Activated CD4-positive, alpha-beta T cell treated with anti-CD3 and anti-CD28 coated beads, Interleukin-2, amount 10 ng/mL, durations not matched to agents 24 days and 14 days (primary cell): ENCODE measurements at regions not wholly inside any gene's neighbourhood (a gene's known extent, or its start where the extent isn't known, plus 50 kb on each side); places are given as distances from the start of the nearest gene placed in this dataset.
"Not testable (repeated sequence)": the region's sequence is repeated elsewhere in the genome, so short reads cannot be mapped to it uniquely, and the experiment has no call there.

Experiments
- DNase-seq: peaks from one replicate; pipeline ENCODE4 v3.0.0; 2022
- H3K27ac Mint-ChIP-seq: one replicate; pipeline ENCODE4 v1.8.0; 2022; ENCODE audit warnings: mild to moderate bottlenecking, mixed read lengths
- H3K27me3 Mint-ChIP-seq: one replicate; pipeline ENCODE4 v1.8.0; 2022; ENCODE audit warnings: mixed read lengths
- H3K36me3 Mint-ChIP-seq: one replicate; pipeline ENCODE4 v1.8.0; 2022; ENCODE audit warnings: low read depth, mild to moderate bottlenecking, mixed read lengths
- H3K4me1 Mint-ChIP-seq: one replicate; pipeline ENCODE4 v1.8.0; 2021; ENCODE audit warnings: mixed read lengths
- H3K4me3 Mint-ChIP-seq: one replicate; pipeline ENCODE4 v1.8.0; 2022; ENCODE audit warnings: mild to moderate bottlenecking, moderate library complexity, mixed read lengths
- H3K9me3 Mint-ChIP-seq: one replicate; pipeline ENCODE4 v1.8.0; 2021; ENCODE audit warnings: mixed read lengths
- intact Hi-C: fragments of 100-400 bp; cut with micrococcal nuclease; formaldehyde crosslinking; loops from one replicate; pipeline ENCODE4 v1.15.1; 2023

DNA sequence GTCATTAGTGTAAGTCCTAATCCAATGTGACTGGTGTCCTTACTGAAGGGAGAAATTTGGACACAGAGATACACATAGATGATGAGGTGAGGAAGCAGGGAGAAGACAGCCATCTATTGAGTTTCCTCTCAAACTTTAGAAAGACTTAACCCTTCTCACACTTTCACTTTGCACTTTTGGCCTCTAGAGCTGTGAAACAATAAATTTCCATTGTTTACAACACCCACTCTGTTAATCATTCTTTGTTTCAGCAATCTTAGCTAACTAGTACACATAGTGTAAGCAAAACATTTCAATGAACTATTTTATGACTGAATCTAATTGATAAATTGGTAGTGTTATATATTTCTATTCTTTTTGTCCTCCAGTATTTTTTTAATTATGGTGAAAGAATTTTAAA, 1092.8 kb upstream of the POT1 start:
- Mint-ChIP-seq H3K27ac (no peak overlapping the region), H3K27me3 (no peaks in the 10 kb centered on the region), H3K36me3 (no peaks in the 10 kb centered on the region), H3K4me1 (no peaks in the 10 kb centered on the region), H3K4me3 (no peak overlapping the region), H3K9me3 (no peaks in the 10 kb centered on the region)
- DNase-seq, result no peak
- intact Hi-C loops, result no loop called here

DNA sequence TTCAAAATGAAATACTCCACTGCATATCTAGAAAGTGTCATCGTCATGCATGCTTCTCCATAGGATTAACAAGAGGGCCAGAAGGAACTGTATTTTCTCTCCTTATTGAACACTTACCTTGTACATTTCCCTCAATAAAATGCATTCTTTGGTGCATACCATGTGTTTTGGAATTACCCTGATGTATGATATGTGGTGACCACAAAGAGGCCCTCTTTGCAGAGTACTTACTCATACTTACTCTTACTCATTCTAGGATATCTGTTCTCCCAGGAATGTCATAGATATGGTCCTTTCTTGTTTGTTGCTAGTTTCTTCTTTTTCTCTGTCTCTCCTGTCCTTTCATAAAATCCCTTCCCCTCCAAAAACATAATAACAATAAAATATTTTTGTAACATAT, 1087.1 kb upstream of the POT1 start:
- H3K4me3 Mint-ChIP-seq, result no peak overlapping the region
- intact Hi-C loops, result no loop called here
- H3K27me3 Mint-ChIP-seq, result no peaks in the 10 kb centered on the region
- no peaks in the 10 kb centered on the region for H3K9me3 Mint-ChIP-seq
- no peak overlapping the region for H3K27ac Mint-ChIP-seq
- no peaks in the 10 kb centered on the region for H3K36me3 Mint-ChIP-seq
- H3K4me1 Mint-ChIP-seq, result no peaks in the 10 kb centered on the region
- no peak for DNase-seq

DNA sequence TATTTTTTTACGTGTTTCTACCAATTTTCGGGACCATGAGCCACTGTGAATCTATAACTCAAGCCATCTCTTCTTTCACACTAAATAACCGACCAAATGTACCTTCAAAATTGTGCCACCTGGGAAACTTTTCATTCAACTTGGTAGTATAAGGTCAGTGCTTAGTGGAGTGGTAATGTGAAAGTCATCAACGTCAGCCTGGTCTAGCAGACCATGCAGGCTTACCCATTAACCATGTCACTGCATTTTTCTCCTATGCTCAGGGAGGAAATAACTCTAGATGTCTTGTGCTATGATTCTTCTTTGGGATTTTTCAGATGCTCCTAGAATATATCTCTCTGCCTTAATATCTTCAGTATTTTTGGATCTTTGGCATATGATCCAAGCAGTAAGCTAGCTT, 1075.4 kb upstream of the POT1 start:
- H3K4me1 Mint-ChIP-seq, result no peaks in the 10 kb centered on the region
- no peaks in the 10 kb centered on the region for H3K36me3 Mint-ChIP-seq
- H3K9me3 Mint-ChIP-seq, result peaks cover 4% of the 10 kb centered on the region
- intact Hi-C loops, result no loop called here
- H3K27ac Mint-ChIP-seq, result no peak overlapping the region
- no peaks in the 10 kb centered on the region for H3K27me3 Mint-ChIP-seq
- no peak overlapping the region for H3K4me3 Mint-ChIP-seq
- no peak for DNase-seq

DNA sequence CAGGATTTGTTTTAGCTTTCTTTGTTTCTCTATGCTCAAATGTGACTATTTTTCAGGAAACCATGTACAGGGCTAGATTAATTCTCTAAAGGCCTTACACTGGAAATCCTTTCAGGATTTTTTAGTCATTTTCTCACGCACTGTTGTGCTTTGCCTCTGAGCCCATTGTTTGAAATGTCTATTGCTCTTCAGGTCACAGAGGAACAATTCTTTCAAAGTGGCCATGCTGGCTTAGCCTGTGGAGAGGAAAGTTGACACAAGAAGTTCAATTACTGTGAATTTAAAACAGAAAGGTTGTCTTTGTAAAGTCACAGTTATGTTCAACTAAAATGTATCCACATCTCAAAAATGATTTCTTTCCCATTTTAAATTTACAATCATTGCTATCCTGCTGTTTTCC, 1071.7 kb upstream of the POT1 start:
- H3K9me3 Mint-ChIP-seq, result peaks cover 4% of the 10 kb centered on the region
- no peak overlapping the region for H3K4me3 Mint-ChIP-seq
- intact Hi-C loops, result no loop called here
- H3K27ac Mint-ChIP-seq, result no peak overlapping the region
- H3K36me3 Mint-ChIP-seq, result no peaks in the 10 kb centered on the region
- no peaks in the 10 kb centered on the region for H3K27me3 Mint-ChIP-seq
- DNase-seq, result no peak
- no peaks in the 10 kb centered on the region for H3K4me1 Mint-ChIP-seq

DNA sequence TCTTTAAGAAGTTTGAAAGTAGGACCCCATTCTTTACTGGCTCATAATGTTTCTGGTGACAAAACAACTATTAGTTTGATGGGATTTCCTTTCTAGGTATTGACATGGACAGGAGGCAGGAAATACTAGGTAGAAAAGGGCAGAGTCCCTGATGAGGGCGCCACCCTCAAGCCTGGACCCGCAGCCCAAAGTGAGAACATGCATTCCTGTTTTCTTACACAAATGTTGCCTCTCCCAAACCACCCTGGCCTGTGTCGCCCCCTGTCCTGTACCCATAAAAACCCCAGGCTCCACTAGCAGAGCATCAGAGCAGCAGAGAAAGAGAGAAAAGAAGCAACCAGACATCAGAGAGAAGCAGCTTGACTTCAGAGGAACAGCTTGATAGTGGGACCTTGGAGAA, 1055.2 kb upstream of the POT1 start:
- H3K9me3 Mint-ChIP-seq, result no peaks in the 10 kb centered on the region
- H3K4me1 Mint-ChIP-seq, result no peaks in the 10 kb centered on the region
- intact Hi-C loops, result no loop called here
- H3K27ac Mint-ChIP-seq, result no peak overlapping the region
- DNase-seq, result no peak
- H3K4me3 Mint-ChIP-seq, result no peak overlapping the region
- no peaks in the 10 kb centered on the region for H3K27me3 Mint-ChIP-seq
- H3K36me3 Mint-ChIP-seq, result no peaks in the 10 kb centered on the region

DNA sequence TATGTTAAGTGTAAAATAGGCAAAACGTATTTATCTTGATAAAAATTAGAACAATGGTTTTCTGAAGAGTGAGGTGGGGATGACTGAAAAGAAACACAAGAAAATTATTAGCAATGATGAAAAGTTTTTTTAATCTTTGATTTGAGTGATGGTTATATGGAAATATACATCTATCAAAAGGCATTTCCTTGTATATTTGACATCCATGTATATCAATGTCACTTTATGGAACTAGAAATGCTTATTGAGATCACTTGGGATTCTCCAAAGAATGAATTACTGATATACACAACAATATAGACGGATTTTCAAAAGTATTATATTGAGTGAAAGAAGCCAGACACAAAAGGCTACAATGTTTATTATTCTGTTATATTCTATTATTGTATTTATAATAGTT, 1042.0 kb upstream of the POT1 start:
- Mint-ChIP-seq H3K27ac (no peak overlapping the region), H3K9me3 (no peaks in the 10 kb centered on the region), H3K27me3 (no peaks in the 10 kb centered on the region), H3K36me3 (no peaks in the 10 kb centered on the region), H3K4me1 (no peaks in the 10 kb centered on the region), H3K4me3 (no peak overlapping the region)
- intact Hi-C loops, result no loop called here
- no peak for DNase-seq

DNA sequence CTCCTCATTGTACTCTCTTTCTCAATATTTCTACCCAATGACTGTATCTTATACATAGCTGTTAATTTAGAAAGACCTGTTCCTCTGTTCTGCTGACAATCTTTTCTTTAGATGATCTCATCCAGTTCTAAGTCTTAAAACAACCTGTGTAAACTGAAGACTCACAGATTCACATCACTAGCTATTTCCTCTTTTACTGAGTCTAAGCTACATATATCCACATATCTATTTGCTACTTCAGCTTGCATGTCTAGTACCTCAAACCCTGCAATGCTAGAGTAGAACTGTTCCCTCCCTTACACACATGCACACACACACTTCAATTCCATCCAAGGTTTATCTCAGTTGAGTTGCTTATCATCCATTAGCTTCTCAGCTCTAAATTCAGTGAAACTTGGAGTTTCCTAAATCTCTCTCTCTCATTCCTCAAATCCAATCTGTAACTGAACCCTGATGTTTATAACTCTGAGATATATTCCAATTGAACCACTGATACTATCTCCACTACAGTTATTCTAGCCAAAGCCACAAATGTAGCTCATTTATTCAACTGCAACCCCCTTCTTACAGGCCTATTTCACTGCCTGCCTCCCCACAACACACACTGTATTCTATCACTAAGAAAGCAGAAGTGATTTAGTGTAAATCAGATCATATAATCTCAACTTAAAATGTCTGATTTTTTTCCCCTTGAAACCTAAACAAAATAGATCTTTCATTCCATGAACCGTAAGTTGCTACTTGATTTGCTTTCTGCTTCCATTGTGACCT, 1036.8 kb upstream of the POT1 start:
- Mint-ChIP-seq H3K27me3 (no peaks in the 10 kb centered on the region), H3K4me1 (no peaks in the 10 kb centered on the region), H3K4me3 (no peak overlapping the region), H3K9me3 (peaks cover 5% of the 10 kb centered on the region), H3K36me3 (no peaks in the 10 kb centered on the region), H3K27ac (no peak overlapping the region)
- DNase-seq, result no peak
- intact Hi-C loops, result no loop called here

DNA sequence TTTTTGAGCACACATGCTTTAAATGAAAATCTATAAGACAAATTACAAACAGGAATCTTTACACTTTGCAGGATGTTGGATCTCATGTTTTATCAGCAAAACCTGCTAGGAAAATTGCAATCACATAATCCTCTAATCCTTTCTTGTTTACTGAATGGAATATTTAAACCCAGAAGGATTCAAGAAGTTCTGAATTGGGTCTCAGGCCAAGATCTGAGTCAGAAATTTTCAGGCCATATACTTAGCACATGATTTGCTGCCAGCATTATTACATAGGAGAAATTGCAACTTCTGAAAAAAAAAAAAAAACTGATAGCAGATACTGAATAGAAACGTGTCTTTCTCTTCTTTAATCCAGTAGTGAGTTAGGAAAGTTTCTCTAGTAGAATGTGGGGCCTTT, 1005.3 kb upstream of the POT1 start:
- Mint-ChIP-seq H3K27me3 (no peaks in the 10 kb centered on the region), H3K36me3 (no peaks in the 10 kb centered on the region), H3K4me3 (no peak overlapping the region), H3K9me3 (peaks cover 5% of the 10 kb centered on the region), H3K4me1 (no peaks in the 10 kb centered on the region), H3K27ac (no peak overlapping the region)
- intact Hi-C loops, result no loop called here
- DNase-seq, result no peak

DNA sequence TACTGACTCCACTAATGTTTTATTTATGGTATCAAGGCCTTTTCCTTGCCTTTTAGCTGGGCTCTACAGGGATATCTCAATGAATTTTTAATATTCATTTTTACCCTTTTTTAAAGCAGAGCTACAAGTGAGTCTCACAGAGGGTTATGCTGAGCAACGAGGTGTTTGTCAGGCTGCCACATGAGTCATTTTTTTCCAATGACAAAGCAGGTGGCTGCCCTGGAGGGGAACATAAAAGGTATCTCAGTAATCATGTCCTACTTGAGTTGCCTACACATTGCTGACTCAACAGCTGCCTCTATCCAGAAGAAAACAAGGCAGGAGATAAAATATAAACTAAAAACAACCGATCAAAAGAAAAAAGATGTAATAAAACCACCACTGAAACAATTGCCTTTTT, 1004.9 kb upstream of the POT1 start:
- no peaks in the 10 kb centered on the region for H3K4me1 Mint-ChIP-seq
- no peak overlapping the region for H3K4me3 Mint-ChIP-seq
- peaks cover 2% of the 10 kb centered on the region for H3K9me3 Mint-ChIP-seq
- H3K36me3 Mint-ChIP-seq, result no peaks in the 10 kb centered on the region
- no peak overlapping the region for H3K27ac Mint-ChIP-seq
- no peaks in the 10 kb centered on the region for H3K27me3 Mint-ChIP-seq
- intact Hi-C loops, result no loop called here
- no peak for DNase-seq

DNA sequence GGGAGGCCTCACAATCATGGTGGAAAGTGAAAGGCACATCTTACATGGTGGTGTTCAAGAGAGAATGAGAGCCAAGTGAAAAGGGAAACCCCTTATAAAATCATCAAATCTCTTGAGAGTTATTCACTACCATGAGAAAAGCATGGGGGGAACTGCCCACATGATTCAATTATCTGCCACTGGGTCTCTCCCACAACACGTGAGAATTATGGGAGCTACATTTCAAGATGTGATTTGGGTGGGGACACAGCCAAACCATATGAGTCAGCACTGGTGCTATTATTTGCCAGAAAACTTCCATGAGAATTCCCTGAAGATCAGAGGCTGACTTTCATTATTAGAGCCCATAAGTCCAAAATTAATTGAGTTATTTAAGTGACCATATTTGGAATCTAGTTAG, 1001.2 kb upstream of the POT1 start:
- Mint-ChIP-seq H3K27me3 (no peaks in the 10 kb centered on the region), H3K4me1 (no peaks in the 10 kb centered on the region), H3K9me3 (no peaks in the 10 kb centered on the region), H3K4me3 (no peak overlapping the region), H3K27ac (no peak overlapping the region), H3K36me3 (no peaks in the 10 kb centered on the region)
- DNase-seq, result no peak
- intact Hi-C loops, result no loop called here

DNA sequence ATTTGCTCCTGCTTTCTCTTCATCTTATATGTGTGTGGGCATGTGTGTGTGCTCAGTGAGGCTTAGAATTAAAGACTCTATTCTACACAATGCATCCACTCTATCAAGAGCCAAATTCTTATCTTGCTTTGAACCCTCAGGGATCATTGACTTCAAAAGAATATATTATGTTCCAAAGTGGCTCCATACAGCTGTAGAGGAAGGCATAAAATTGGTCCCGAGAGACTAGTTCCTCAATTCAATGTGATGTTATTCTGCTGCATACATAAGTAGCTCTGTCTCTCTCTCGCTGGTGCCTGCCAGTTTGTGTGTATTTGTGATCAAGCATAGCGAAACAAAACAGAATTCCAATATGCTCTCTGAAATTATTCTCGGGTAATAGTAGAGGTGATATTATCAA, 997.9 kb upstream of the POT1 start:
- peaks cover 3% of the 10 kb centered on the region for H3K9me3 Mint-ChIP-seq
- no peak for DNase-seq
- H3K4me1 Mint-ChIP-seq, result no peaks in the 10 kb centered on the region
- H3K36me3 Mint-ChIP-seq, result no peaks in the 10 kb centered on the region
- no peaks in the 10 kb centered on the region for H3K27me3 Mint-ChIP-seq
- intact Hi-C loops, result no loop called here
- no peak overlapping the region for H3K27ac Mint-ChIP-seq
- no peak overlapping the region for H3K4me3 Mint-ChIP-seq

DNA sequence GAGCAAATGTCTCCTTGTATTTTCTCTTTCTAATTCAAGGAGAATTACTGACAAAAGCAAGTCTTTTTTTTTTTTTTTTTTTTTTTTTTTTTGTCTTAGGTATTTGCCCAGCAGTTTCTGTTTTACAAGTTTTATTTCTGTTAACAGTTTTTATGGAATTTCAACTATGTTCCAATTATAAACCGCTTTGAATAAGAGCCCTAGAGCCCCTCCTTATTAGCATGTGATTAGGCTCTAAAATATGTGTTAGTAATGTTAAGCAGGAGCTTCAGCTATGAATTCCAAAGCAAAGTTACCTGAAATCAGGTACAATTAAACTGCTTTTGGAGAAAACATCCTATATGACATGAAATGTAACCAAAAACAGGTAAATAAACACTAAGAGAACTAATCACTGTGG, 997.0 kb upstream of the POT1 start:
- Mint-ChIP-seq H3K27me3 (no peaks in the 10 kb centered on the region), H3K4me3 (no peak overlapping the region), H3K36me3 (no peaks in the 10 kb centered on the region), H3K9me3 (peaks cover 3% of the 10 kb centered on the region), H3K27ac (no peak overlapping the region), H3K4me1 (no peaks in the 10 kb centered on the region)
- intact Hi-C loops, result no loop called here
- no peak for DNase-seq

DNA sequence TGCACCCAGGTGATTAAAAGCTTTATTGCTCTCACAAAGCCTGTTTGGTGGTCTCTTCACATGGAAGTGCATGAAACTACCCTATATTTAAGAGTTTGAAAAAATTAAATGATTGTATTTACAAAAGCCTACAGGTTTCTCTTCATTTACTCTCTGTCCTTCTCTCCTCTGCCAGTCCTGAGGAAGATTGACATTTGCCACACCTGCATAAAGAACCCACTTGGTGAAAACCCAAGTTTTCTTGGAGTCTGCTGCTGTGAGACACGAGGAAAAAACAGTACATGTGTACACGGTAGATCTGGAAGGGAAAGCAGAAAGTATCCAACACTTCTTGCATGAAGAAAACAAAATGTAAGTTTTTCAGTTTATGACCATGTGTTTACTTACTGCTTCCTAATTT, 994.4 kb upstream of the POT1 start:
- Mint-ChIP-seq H3K27ac (no peak overlapping the region), H3K9me3 (peaks cover 6% of the 10 kb centered on the region), H3K4me3 (no peak overlapping the region), H3K27me3 (no peaks in the 10 kb centered on the region), H3K36me3 (no peaks in the 10 kb centered on the region), H3K4me1 (no peaks in the 10 kb centered on the region)
- intact Hi-C loops, result no loop called here
- no peak for DNase-seq

DNA sequence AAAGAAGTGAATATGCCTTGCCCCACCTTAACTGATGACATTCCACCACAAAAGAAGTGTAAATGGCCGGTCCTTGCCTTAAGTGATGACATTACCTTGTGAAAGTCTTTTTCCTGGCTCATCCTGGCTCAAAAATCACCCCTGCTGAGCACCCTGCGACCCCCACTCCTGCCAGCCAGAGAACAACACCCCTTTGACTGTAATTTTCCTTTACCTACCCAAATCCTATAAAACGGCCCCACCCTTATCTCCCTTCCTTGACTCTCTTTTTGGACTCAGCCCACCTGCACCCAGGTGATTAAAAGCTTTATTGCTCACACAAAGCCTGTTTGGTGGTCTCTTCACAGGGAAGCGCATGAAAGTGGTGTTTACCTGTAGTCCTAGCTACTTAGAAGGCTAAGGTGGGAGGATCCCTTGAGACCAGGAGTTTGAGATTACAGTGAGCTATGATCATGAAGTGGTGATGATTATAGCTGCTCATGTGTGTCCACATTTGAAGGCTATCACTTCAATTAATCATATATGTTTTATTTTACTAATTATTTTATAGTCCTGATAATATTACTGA, 985.8 kb upstream of the POT1 start:
- H3K36me3 Mint-ChIP-seq, H3K4me3 Mint-ChIP-seq, H3K27me3 Mint-ChIP-seq, H3K4me1 Mint-ChIP-seq, intact Hi-C loops, DNase-seq, H3K27ac Mint-ChIP-seq: not testable (repeated sequence)
- peaks cover 13% of the 10 kb centered on the region for H3K9me3 Mint-ChIP-seq

DNA sequence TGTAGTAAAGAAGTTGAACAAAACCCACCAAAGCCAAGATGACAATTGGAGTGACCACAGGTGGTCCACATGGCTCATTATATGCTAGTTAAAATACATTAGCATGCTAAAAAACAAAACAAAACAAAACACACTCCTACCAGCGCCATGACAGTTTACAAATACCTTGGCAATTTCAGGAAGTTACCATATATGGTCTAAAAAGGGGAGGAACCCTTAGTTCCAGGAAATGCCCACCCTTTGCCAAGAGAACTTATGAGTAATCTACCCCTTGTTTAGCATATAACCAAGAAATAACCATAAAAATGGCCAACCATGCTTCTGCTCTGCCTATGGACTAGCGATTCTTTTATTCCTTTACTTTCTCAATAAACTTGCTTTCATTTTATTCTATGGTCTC, 979.1 kb upstream of the POT1 start:
- Mint-ChIP-seq H3K27me3 (no peaks in the 10 kb centered on the region), H3K4me1 (no peaks in the 10 kb centered on the region), H3K27ac (no peak overlapping the region), H3K4me3 (no peak overlapping the region), H3K36me3 (no peaks in the 10 kb centered on the region), H3K9me3 (peaks cover 8% of the 10 kb centered on the region)
- DNase-seq, result no peak
- intact Hi-C loops, result no loop called here
